WTC11 (cell line): ENCODE measurements at regions not wholly inside any gene's neighbourhood (a gene's known extent, or its start where the extent isn't known, plus 50 kb on each side); places are given as distances from the start of the nearest gene placed in this dataset.

Source experiments
- CBFB ChIP-seq: sonication (generic); formaldehyde crosslinking; IDR thresholded peaks from 2 replicates; pipeline ENCODE4 v1.8.1; 2022; ENCODE audit warnings: mild to moderate bottlenecking, low read depth, missing genetic modification reagents
- CREB1 ChIP-seq: sonication (generic); formaldehyde crosslinking; IDR thresholded peaks from 2 replicates; pipeline ENCODE4 v1.8.0; 2023; ENCODE audit warnings: mild to moderate bottlenecking, missing genetic modification reagents
- JUN ChIP-seq: sonication (generic); formaldehyde crosslinking; IDR thresholded peaks from 2 replicates; pipeline ENCODE4 v1.8.0; 2023; ENCODE audit warnings: mild to moderate bottlenecking, missing genetic modification reagents
- NR2C2 ChIP-seq: sonication (generic); formaldehyde crosslinking; IDR thresholded peaks from 2 replicates; pipeline ENCODE4 v1.8.0; 2022; ENCODE audit warnings: mild to moderate bottlenecking, missing genetic modification reagents
- SP1 ChIP-seq: sonication (generic); formaldehyde crosslinking; conservative IDR thresholded peaks from 2 replicates; pipeline ENCODE4 v1.8.1; 2022; ENCODE audit warnings: missing genetic modification reagents
- TCF7 ChIP-seq: sonication (generic); formaldehyde crosslinking; IDR thresholded peaks from 2 replicates; pipeline ENCODE4 v1.8.0; 2022; ENCODE audit warnings: mild to moderate bottlenecking, low read depth, missing genetic modification reagents, moderate library complexity
- TEAD4 ChIP-seq: sonication (generic); formaldehyde crosslinking; IDR thresholded peaks from 2 replicates; pipeline ENCODE4 v1.8.0; 2022; ENCODE audit warnings: mild to moderate bottlenecking, missing genetic modification reagents
- ZNF121 ChIP-seq: sonication (generic); formaldehyde crosslinking; IDR thresholded peaks from 2 replicates; pipeline ENCODE4 v1.8.0; 2023; ENCODE audit warnings: missing genetic modification reagents
- TF ChIP-seq, protein P1 (sequence below): fragments of 200-600 bp; IDR thresholded peaks from 2 replicates; pipeline ENCODE4 v1.8.0; 2022; ENCODE audit warnings: antibody characterized with exemption
- TF ChIP-seq, protein P2 (sequence below): fragments of 250-450 bp; sonication (Bioruptor Pico); IDR thresholded peaks from 2 replicates; pipeline ENCODE4 v1.9.0; 2021; ENCODE audit warnings: mild to moderate bottlenecking
- TF ChIP-seq, protein P3 (sequence below): sonication (generic); formaldehyde crosslinking; IDR thresholded peaks from 2 replicates; pipeline ENCODE4 v1.8.0; 2023; ENCODE audit warnings: mild to moderate bottlenecking, missing genetic modification reagents
- TF ChIP-seq, protein P4 (sequence below): sonication (generic); formaldehyde crosslinking; IDR thresholded peaks from 2 replicates; pipeline ENCODE4 v1.8.1; 2022; ENCODE audit warnings: low read depth, mild to moderate bottlenecking, moderate library complexity, missing genetic modification reagents, borderline replicate concordance
- TF ChIP-seq, protein P5 (sequence below): sonication (generic); formaldehyde crosslinking; IDR thresholded peaks from 2 replicates; pipeline ENCODE4 v1.8.0; 2023; ENCODE audit warnings: missing genetic modification reagents, mild to moderate bottlenecking, borderline replicate concordance

DNA sequence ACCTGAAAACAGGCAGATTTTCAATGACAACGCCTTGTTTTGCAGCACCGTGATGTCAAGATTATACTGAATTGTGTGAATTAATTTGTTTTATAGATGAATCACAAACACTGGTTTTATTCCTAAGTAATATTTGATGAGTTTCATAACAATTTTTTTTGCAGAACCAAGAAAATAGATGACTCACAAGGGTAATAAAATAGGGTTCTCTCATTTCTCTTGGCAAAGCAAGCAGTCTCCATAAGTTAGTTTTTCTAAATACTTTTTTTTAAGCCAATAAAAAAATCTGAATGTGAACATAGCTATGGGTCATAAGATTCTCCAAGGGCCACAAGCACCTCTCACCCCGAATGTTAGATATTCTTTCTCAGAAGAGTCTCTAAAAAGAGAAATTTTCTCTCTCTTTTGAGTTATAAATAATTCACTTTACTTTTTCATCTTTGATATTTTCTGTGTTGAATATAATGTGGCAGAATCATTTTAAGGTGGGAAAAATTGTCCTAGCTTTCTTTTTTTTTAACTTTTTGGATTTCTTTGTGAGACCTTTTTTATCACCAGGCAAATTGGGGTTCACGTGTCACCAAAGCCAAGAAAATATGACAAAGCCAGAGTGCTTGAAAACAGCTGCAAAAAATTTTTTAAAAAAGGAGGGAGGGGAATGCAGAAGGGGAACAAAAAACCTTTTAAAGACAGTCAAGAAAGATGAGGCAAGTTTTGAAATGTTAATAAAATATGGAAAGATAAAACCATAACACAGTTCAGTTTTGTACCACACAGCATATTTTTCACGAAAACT is 174.6 kb upstream of the DAPK1 start:
- TF ChIP-seq, protein P1, sequence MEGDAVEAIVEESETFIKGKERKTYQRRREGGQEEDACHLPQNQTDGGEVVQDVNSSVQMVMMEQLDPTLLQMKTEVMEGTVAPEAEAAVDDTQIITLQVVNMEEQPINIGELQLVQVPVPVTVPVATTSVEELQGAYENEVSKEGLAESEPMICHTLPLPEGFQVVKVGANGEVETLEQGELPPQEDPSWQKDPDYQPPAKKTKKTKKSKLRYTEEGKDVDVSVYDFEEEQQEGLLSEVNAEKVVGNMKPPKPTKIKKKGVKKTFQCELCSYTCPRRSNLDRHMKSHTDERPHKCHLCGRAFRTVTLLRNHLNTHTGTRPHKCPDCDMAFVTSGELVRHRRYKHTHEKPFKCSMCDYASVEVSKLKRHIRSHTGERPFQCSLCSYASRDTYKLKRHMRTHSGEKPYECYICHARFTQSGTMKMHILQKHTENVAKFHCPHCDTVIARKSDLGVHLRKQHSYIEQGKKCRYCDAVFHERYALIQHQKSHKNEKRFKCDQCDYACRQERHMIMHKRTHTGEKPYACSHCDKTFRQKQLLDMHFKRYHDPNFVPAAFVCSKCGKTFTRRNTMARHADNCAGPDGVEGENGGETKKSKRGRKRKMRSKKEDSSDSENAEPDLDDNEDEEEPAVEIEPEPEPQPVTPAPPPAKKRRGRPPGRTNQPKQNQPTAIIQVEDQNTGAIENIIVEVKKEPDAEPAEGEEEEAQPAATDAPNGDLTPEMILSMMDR = no peak
- TF ChIP-seq NR2C2 (no peak), ZNF121 (CRISPR knock-in tag) (no peak), TCF7 (CRISPR knock-in tag) (no peak), SP1 (no peak), CBFB (CRISPR knock-in tag) (no peak), CREB1 (CRISPR knock-in tag) (no peak), TEAD4 (CRISPR knock-in tag) (no peak), JUN (no peak)
- TF ChIP-seq, protein P2, sequence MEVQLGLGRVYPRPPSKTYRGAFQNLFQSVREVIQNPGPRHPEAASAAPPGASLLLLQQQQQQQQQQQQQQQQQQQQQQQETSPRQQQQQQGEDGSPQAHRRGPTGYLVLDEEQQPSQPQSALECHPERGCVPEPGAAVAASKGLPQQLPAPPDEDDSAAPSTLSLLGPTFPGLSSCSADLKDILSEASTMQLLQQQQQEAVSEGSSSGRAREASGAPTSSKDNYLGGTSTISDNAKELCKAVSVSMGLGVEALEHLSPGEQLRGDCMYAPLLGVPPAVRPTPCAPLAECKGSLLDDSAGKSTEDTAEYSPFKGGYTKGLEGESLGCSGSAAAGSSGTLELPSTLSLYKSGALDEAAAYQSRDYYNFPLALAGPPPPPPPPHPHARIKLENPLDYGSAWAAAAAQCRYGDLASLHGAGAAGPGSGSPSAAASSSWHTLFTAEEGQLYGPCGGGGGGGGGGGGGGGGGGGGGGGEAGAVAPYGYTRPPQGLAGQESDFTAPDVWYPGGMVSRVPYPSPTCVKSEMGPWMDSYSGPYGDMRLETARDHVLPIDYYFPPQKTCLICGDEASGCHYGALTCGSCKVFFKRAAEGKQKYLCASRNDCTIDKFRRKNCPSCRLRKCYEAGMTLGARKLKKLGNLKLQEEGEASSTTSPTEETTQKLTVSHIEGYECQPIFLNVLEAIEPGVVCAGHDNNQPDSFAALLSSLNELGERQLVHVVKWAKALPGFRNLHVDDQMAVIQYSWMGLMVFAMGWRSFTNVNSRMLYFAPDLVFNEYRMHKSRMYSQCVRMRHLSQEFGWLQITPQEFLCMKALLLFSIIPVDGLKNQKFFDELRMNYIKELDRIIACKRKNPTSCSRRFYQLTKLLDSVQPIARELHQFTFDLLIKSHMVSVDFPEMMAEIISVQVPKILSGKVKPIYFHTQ (CRISPR knock-in tag) = no peak
- TF ChIP-seq, protein P3, sequence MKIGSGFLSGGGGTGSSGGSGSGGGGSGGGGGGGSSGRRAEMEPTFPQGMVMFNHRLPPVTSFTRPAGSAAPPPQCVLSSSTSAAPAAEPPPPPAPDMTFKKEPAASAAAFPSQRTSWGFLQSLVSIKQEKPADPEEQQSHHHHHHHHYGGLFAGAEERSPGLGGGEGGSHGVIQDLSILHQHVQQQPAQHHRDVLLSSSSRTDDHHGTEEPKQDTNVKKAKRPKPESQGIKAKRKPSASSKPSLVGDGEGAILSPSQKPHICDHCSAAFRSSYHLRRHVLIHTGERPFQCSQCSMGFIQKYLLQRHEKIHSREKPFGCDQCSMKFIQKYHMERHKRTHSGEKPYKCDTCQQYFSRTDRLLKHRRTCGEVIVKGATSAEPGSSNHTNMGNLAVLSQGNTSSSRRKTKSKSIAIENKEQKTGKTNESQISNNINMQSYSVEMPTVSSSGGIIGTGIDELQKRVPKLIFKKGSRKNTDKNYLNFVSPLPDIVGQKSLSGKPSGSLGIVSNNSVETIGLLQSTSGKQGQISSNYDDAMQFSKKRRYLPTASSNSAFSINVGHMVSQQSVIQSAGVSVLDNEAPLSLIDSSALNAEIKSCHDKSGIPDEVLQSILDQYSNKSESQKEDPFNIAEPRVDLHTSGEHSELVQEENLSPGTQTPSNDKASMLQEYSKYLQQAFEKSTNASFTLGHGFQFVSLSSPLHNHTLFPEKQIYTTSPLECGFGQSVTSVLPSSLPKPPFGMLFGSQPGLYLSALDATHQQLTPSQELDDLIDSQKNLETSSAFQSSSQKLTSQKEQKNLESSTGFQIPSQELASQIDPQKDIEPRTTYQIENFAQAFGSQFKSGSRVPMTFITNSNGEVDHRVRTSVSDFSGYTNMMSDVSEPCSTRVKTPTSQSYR (CRISPR knock-in tag) = no peak
- TF ChIP-seq, protein P4, sequence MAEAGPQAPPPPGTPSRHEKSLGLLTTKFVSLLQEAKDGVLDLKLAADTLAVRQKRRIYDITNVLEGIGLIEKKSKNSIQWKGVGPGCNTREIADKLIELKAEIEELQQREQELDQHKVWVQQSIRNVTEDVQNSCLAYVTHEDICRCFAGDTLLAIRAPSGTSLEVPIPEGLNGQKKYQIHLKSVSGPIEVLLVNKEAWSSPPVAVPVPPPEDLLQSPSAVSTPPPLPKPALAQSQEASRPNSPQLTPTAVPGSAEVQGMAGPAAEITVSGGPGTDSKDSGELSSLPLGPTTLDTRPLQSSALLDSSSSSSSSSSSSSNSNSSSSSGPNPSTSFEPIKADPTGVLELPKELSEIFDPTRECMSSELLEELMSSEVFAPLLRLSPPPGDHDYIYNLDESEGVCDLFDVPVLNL = no peak
- TF ChIP-seq, protein P5, sequence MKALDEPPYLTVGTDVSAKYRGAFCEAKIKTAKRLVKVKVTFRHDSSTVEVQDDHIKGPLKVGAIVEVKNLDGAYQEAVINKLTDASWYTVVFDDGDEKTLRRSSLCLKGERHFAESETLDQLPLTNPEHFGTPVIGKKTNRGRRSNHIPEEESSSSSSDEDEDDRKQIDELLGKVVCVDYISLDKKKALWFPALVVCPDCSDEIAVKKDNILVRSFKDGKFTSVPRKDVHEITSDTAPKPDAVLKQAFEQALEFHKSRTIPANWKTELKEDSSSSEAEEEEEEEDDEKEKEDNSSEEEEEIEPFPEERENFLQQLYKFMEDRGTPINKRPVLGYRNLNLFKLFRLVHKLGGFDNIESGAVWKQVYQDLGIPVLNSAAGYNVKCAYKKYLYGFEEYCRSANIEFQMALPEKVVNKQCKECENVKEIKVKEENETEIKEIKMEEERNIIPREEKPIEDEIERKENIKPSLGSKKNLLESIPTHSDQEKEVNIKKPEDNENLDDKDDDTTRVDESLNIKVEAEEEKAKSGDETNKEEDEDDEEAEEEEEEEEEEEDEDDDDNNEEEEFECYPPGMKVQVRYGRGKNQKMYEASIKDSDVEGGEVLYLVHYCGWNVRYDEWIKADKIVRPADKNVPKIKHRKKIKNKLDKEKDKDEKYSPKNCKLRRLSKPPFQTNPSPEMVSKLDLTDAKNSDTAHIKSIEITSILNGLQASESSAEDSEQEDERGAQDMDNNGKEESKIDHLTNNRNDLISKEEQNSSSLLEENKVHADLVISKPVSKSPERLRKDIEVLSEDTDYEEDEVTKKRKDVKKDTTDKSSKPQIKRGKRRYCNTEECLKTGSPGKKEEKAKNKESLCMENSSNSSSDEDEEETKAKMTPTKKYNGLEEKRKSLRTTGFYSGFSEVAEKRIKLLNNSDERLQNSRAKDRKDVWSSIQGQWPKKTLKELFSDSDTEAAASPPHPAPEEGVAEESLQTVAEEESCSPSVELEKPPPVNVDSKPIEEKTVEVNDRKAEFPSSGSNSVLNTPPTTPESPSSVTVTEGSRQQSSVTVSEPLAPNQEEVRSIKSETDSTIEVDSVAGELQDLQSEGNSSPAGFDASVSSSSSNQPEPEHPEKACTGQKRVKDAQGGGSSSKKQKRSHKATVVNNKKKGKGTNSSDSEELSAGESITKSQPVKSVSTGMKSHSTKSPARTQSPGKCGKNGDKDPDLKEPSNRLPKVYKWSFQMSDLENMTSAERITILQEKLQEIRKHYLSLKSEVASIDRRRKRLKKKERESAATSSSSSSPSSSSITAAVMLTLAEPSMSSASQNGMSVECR (CRISPR knock-in tag) = no peak
